Thyroid gland (tissue), 4 donors: ENCODE measurements at regions not wholly inside any gene's neighbourhood (a gene's known extent, or its start where the extent isn't known, plus 50 kb on each side); places are given as distances from the start of the nearest gene placed in this dataset.

Source experiments
- DNase-seq, 2 donors: peaks; one replicate each; pipeline ENCODE4 v3.0.0-alpha.2; 2019
- H3K27ac ChIP-seq, 3 donors: fragments of 200-600 bp; sonication (generic); 1 replicate in 2 of 3; 2 replicates in 1 of 3; pipeline ENCODE4 v1.5.1; 2016 to 2019; ENCODE audit warnings: mild to moderate bottlenecking in 1 of 3, moderate library complexity in 1 of 3
- H3K27me3 ChIP-seq: fragments of 200-600 bp; sonication (generic); one replicate; pipeline ENCODE4 v1.5.1; 2019
- H3K36me3 ChIP-seq, 2 donors: fragments of 200-600 bp; sonication (generic); one replicate each; pipeline ENCODE4 v1.5.1; 2016 to 2019
- H3K4me1 ChIP-seq, 2 donors: fragments of 200-600 bp; sonication (generic); one replicate each; pipeline ENCODE4 v1.5.1; 2017 to 2019
- H3K4me3 ChIP-seq, 3 donors: fragments of 200-600 bp; sonication (generic); replicated peaks in 1 of 3; 1 replicate in 2 of 3; 2 replicates in 1 of 3; pipeline ENCODE4 v1.5.1; 2016; ENCODE audit warnings: mild to moderate bottlenecking in 1 of 3
- H3K9me3 ChIP-seq: fragments of 200-600 bp; sonication (generic); one replicate; pipeline ENCODE4 v1.5.1; 2017
- POLR2A ChIP-seq, 2 donors: fragments of 450-650 bp; IDR thresholded peaks; one replicate each; pipeline ENCODE4 v1.6.1; 2017; ENCODE audit warnings: antibody characterized with exemption in 2 of 2, mild to moderate bottlenecking in 2 of 2, moderate library complexity in 1 of 2
- WGBS, 2 donors: methylation state at CpG; one replicate each; pipeline ENCODE4 v1.1.5; 2017; 5-methylcytosine and 5-hydroxymethylcytosine counted together
- intact Hi-C: fragments of 100-400 bp; cut with DNase I; formaldehyde crosslinking; loops from one replicate; pipeline ENCODE4 v1.15.1; 2023
- TF ChIP-seq, protein P1 (sequence below), 6 experiments: fragments of 200-600 bp in 3 of 6; fragments of 450-650 bp in 3 of 6; sonication (generic) in 3 of 6; IDR thresholded peaks; one replicate each; pipeline ENCODE4 v1.5.1; 2016 to 2019; ENCODE audit warnings: antibody characterized with exemption in 6 of 6, mild to moderate bottlenecking in 2 of 6, inconsistent platforms in 1 of 6, moderate library complexity in 1 of 6

DNA sequence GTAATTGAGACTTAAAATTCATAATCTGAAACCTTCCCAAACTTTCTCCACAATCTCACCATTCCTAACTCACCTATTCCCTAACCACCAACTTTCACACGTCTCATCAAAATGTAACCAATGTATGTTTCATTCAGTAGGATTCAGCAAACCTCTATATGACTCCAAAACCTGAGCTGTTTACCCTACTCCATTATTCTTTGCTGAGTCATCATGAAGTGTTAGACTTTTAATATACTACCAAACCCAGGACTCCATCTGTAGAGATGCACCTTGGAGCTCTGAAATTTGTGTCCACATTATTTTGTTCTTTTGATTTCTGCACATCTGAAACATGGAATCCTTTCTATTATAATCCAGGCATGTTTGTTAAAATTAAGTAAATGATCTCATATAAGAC, 727.0 kb upstream of the PIK3C3 start:
- DNase-seq = no peak
- no peak overlapping the region for H3K27ac ChIP-seq
- WGBS, 2 donors = 89 to 92% methylated on average over 1 of the region's 1 CpG
- intact Hi-C loops = no loop called here
- no peaks in the 10 kb centered on the region for H3K36me3 ChIP-seq
- H3K9me3 ChIP-seq = no peaks in the 10 kb centered on the region
- no peaks in the 10 kb centered on the region for H3K4me1 ChIP-seq
- H3K4me3 ChIP-seq = no peak overlapping the region
- no peak for TF ChIP-seq POLR2A (IDR thresholded peaks at IDR 0.05)
- TF ChIP-seq, protein P1, sequence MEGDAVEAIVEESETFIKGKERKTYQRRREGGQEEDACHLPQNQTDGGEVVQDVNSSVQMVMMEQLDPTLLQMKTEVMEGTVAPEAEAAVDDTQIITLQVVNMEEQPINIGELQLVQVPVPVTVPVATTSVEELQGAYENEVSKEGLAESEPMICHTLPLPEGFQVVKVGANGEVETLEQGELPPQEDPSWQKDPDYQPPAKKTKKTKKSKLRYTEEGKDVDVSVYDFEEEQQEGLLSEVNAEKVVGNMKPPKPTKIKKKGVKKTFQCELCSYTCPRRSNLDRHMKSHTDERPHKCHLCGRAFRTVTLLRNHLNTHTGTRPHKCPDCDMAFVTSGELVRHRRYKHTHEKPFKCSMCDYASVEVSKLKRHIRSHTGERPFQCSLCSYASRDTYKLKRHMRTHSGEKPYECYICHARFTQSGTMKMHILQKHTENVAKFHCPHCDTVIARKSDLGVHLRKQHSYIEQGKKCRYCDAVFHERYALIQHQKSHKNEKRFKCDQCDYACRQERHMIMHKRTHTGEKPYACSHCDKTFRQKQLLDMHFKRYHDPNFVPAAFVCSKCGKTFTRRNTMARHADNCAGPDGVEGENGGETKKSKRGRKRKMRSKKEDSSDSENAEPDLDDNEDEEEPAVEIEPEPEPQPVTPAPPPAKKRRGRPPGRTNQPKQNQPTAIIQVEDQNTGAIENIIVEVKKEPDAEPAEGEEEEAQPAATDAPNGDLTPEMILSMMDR (IDR thresholded peaks at IDR 0.05) = no peak
- no peaks in the 10 kb centered on the region for H3K27me3 ChIP-seq

DNA sequence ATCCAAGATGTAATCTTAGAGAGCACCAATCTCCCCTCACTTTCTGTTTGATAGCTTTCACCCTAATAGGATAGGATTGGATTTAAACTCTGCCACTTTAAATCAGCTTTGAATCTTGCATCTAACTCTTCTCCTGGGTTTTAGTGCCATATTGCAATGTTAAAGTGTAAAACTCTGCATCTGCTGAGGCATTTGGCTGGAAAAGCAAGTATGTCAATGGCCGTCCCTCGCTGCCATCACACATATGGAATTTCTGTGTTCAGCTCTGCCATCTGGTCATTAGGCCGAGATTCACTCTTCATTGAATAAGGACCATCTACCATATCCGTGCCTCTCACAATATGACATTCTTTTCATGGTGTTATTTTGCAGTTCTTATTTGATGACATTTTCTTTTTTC, 728.1 kb upstream of the PIK3C3 start:
- Histone ChIP-seq H3K4me1 (no peaks in the 10 kb centered on the region), H3K9me3 (no peaks in the 10 kb centered on the region), H3K36me3 (no peaks in the 10 kb centered on the region), H3K27me3 (no peaks in the 10 kb centered on the region), H3K27ac (no peak overlapping the region), H3K4me3 (no peak overlapping the region)
- DNase-seq = no peak
- TF ChIP-seq, protein P1 (IDR thresholded peaks at IDR 0.05) = no peak
- TF ChIP-seq POLR2A (IDR thresholded peaks at IDR 0.05) = no peak
- intact Hi-C loops = no loop called here
- 95% methylated on average over 4 of the region's 4 CpGs for WGBS, 2 donors

DNA sequence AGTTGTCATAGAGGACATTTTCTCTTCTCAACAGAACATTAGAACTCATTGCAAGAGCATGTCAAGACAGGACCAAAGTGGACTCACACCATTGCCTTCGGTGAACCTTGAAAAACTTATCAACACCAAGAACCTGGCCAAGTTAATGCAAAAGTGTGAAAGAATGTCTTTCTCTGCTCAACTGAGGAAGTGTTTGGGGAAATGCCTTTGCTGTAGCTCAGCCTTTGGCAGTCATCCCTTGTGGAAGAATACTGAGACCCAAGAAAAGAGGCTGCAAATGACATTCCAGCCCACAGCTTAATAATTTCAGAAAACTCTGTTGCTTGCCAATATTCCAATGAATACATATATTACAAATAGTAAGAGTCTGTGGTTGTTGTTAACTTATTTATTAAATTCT, 728.8 kb upstream of the PIK3C3 start:
- Histone ChIP-seq H3K27ac (no peak overlapping the region), H3K27me3 (no peaks in the 10 kb centered on the region), H3K9me3 (no peaks in the 10 kb centered on the region), H3K36me3 (no peaks in the 10 kb centered on the region), H3K4me1 (no peaks in the 10 kb centered on the region), H3K4me3 (no peak overlapping the region)
- TF ChIP-seq, protein P1 (IDR thresholded peaks at IDR 0.05) = no peak
- no peak for TF ChIP-seq POLR2A (IDR thresholded peaks at IDR 0.05)
- 60 to 86% methylated on average over 1 of the region's 1 CpG for WGBS, 2 donors
- DNase-seq = no peak
- intact Hi-C loops = no loop called here

DNA sequence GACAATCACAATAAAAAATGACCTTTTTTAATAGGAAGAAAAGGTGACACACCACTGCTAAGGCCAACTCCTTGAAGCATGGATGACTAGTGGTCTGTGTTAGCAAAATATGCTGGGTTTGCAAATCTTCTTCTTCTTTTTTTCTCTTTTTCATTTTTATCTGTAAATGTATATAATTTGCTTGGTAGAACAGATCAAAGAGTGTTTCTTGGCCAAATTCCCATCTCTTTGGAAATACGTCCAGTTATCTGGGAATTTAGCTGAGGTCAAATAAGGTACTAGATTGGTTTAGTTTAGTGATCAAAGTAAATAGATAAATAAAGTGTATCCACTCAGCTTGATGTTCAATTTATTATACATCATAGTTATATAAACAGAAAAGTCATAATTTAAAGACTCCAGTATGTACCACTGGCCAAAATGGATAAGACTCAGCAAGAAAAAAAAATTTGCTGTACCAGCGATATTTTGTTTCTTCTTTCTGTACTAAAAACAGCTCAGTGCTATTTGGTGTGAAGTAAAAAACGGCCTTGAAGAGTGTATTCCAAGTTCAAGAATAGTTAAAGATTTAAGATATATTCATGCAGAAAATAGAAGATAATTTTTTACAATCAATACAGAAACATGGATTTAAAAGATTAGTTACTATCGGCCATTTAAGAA, 738.6 kb upstream of the PIK3C3 start:
- intact Hi-C loops = no loop called here
- H3K36me3 ChIP-seq = no peaks in the 10 kb centered on the region
- H3K9me3 ChIP-seq = no peaks in the 10 kb centered on the region
- H3K27me3 ChIP-seq = no peaks in the 10 kb centered on the region
- 73 to 86% methylated on average over 4 of the region's 4 CpGs for WGBS, 2 donors
- H3K27ac ChIP-seq = no peak overlapping the region
- no peaks in the 10 kb centered on the region for H3K4me1 ChIP-seq
- TF ChIP-seq, protein P1 (IDR thresholded peaks at IDR 0.05) = no peak
- no peak for TF ChIP-seq POLR2A (IDR thresholded peaks at IDR 0.05)
- no peak for DNase-seq
- H3K4me3 ChIP-seq = no peak overlapping the region

DNA sequence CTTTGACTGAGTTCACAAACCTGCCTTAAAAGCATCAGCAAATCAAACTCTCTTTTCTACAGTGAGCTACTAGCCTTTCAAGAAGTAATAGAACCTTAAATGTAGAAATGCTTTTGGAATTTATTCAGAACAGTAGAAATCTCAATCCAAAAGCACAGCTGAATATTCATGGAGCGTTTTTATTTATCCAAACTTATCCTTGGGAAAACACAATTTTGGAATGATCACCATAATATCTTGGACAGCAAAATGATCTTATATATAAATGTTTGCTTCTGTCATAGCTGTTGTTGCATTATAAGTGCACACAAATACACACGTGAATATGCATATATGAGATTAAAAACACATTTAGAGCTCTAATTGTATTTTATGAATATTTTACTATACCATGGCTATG, 747.3 kb upstream of the PIK3C3 start:
- Histone ChIP-seq H3K4me3 (no peak overlapping the region), H3K4me1 (no peaks in the 10 kb centered on the region), H3K27ac (no peak overlapping the region), H3K9me3 (no peaks in the 10 kb centered on the region), H3K36me3 (no peaks in the 10 kb centered on the region), H3K27me3 (no peaks in the 10 kb centered on the region)
- no peak for TF ChIP-seq POLR2A (IDR thresholded peaks at IDR 0.05)
- TF ChIP-seq, protein P1 (IDR thresholded peaks at IDR 0.05) = no peak
- intact Hi-C loops = no loop called here
- DNase-seq = no peak
- 77 to 83% methylated on average over 2 of the region's 2 CpGs for WGBS, 2 donors
